Neutrophil (primary cell): ENCODE measurements at regions not wholly inside any gene's neighbourhood (a gene's known extent, or its start where the extent isn't known, plus 50 kb on each side); places are given as distances from the start of the nearest gene placed in this dataset.

ENCODE experiments used
- H3K27ac ChIP-seq: fragments of 200-600 bp; sonication (generic); 2 replicates; pipeline ENCODE4 v1.5.1; 2016; ENCODE audit warnings: mild to moderate bottlenecking, moderate library complexity
- H3K27me3 ChIP-seq: fragments of 200-600 bp; sonication (generic); 2 replicates; pipeline ENCODE4 v1.6.0; 2016; ENCODE audit warnings: mild to moderate bottlenecking
- H3K36me3 ChIP-seq: fragments of 200-600 bp; sonication (generic); 2 replicates; pipeline ENCODE4 v1.5.1; 2017
- H3K4me1 ChIP-seq, 2 experiments: fragments of 200-600 bp in 1 of 2; sonication (generic) in 1 of 2; 1 replicate in 1 of 2; 2 replicates in 1 of 2; pipeline versions ENCODE4 v1.5.1 to v1.6.1; 2013 to 2016; ENCODE audit warnings: low read depth in 1 of 2, low read length in 1 of 2, mild to moderate bottlenecking in 1 of 2, moderate library complexity in 1 of 2; ENCODE audit not compliant: control insufficient read depth in 1 of 2, insufficient read depth in 1 of 2
- H3K4me3 ChIP-seq, 2 experiments: fragments of 200-600 bp in 1 of 2; sonication (generic) in 1 of 2; 1 replicate in 1 of 2; 2 replicates in 1 of 2; pipeline ENCODE4 v1.5.1; 2013 to 2016; ENCODE audit warnings: low read depth in 1 of 2, low read length in 1 of 2, mild to moderate bottlenecking in 1 of 2, moderate library complexity in 1 of 2
- H3K9me3 ChIP-seq: fragments of 200-600 bp; sonication (generic); 2 replicates; pipeline ENCODE4 v1.5.1; 2016
- CTCF ChIP-seq: fragments of 200-600 bp; sonication (generic); IDR thresholded peaks from 2 replicates; pipeline ENCODE4 v1.5.1; 2016; ENCODE audit warnings: antibody characterized with exemption

- Histone ChIP-seq H3K27ac (no peak overlapping the region), H3K36me3 (no peaks in the 10 kb centered on the region), H3K27me3 (no peaks in the 10 kb centered on the region), H3K4me3 (no peak overlapping the region), H3K4me1 (no peaks in the 10 kb centered on the region), H3K9me3 (no peaks in the 10 kb centered on the region)
- no peak for TF ChIP-seq CTCF
Measured at GRCh38 chr4:111466811-111467604, 678.2 kb upstream of the FAM241A start.

- H3K4me3 ChIP-seq, result no peak overlapping the region
- H3K27ac ChIP-seq, result no peak overlapping the region
- H3K4me1 ChIP-seq, result no peaks in the 10 kb centered on the region
- no peak for TF ChIP-seq CTCF
- no peaks in the 10 kb centered on the region for H3K9me3 ChIP-seq
- H3K36me3 ChIP-seq, result no peaks in the 10 kb centered on the region
- H3K27me3 ChIP-seq, result no peaks in the 10 kb centered on the region
Measured at GRCh38 chr4:111475001-111475400, 670.3 kb upstream of the FAM241A start.

GRCh38 chr4:111475666-111476065, 669.6 kb upstream of the FAM241A start:
- H3K4me3 ChIP-seq, result no peak overlapping the region
- H3K36me3 ChIP-seq, result no peaks in the 10 kb centered on the region
- no peaks in the 10 kb centered on the region for H3K27me3 ChIP-seq
- no peak for TF ChIP-seq CTCF
- no peak overlapping the region for H3K27ac ChIP-seq
- no peaks in the 10 kb centered on the region for H3K4me1 ChIP-seq
- H3K9me3 ChIP-seq, result no peaks in the 10 kb centered on the region

- TF ChIP-seq CTCF, result no peak
- no peaks in the 10 kb centered on the region for H3K4me1 ChIP-seq
- no peaks in the 10 kb centered on the region for H3K9me3 ChIP-seq
- no peaks in the 10 kb centered on the region for H3K36me3 ChIP-seq
- H3K4me3 ChIP-seq, result no peak overlapping the region
- H3K27ac ChIP-seq, result no peak overlapping the region
- H3K27me3 ChIP-seq, result no peaks in the 10 kb centered on the region
Measured at GRCh38 chr4:111480510-111480909, 664.7 kb upstream of the FAM241A start.

- no peaks in the 10 kb centered on the region for H3K27me3 ChIP-seq
Measured at GRCh38 chr4:111483375-111484169, 661.7 kb upstream of the FAM241A start.

More at GRCh38 chr4:111483375-111484169, 661.7 kb upstream of the FAM241A start:
- H3K9me3 ChIP-seq, result no peaks in the 10 kb centered on the region
- H3K36me3 ChIP-seq, result no peaks in the 10 kb centered on the region
- TF ChIP-seq CTCF, result no peak
- H3K27ac ChIP-seq, result no peak overlapping the region
- H3K4me3 ChIP-seq, result no peak overlapping the region
- H3K4me1 ChIP-seq, result no peaks in the 10 kb centered on the region
